ENCODE measurements at regions not wholly inside any gene's neighbourhood (a gene's known extent, or its start where the extent isn't known, plus 50 kb on each side); places are given as distances from the start of the nearest gene placed in this dataset.

GRCh38 chr11:119991669-119992068 is 146.2 kb downstream of the TRIM29 start:
- Histone ChIP-seq H3K9me3 (no peaks in the 10 kb centered on the region), H3K4me3 (no peak overlapping the region), H3K27ac (no peak overlapping the region), H3K4me1 (no peaks in the 10 kb centered on the region), H3K27me3 (no peaks in the 10 kb centered on the region), H3K36me3 (no peaks in the 10 kb centered on the region)
- intact Hi-C loops (cut with DNase I) = no loop called here
- WGBS, 2 donors = 77 to 81% methylated on average over 3 of the region's 3 CpGs
- DNase-seq = no peak
- TF ChIP-seq EP300 (IDR thresholded peaks at IDR 0.05) (no peak), CTCF (IDR thresholded peaks at IDR 0.05) (no peak), POLR2AphosphoS5 (IDR thresholded peaks at IDR 0.05) (no peak), POLR2A (IDR thresholded peaks at IDR 0.05) (no peak)

DNA sequence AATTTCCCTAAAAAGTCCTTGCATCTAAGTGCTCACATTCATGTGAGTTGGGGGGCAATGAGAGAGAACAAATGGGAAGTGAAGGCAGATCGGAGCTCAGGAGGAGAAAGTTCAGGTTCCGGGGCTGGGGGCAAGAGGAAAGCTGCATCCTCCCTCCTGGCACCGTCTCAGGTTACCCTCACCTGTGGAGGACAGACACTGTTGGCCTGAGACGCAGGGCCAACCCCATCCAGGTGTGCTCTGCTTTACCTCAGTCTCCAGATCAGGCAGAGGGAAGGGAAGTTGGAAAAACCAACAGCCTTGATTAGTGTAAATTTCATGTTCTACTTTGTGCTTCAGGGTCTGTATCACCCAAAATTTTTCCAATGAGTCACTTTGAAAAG is 146.9 kb downstream of the TRIM29 start:
- DNase-seq = no peak
- 92 to 94% methylated on average over 4 of the region's 4 CpGs for WGBS, 2 donors
- TF ChIP-seq CTCF (IDR thresholded peaks at IDR 0.05) (no peak), EP300 (IDR thresholded peaks at IDR 0.05) (no peak), POLR2AphosphoS5 (IDR thresholded peaks at IDR 0.05) (no peak), POLR2A (IDR thresholded peaks at IDR 0.05) (no peak)
- H3K9me3 ChIP-seq = no peaks in the 10 kb centered on the region
- no peaks in the 10 kb centered on the region for H3K36me3 ChIP-seq
- H3K27ac ChIP-seq = no peak overlapping the region
- no peaks in the 10 kb centered on the region for H3K4me1 ChIP-seq
- intact Hi-C loops (cut with DNase I) = no loop called here
- H3K27me3 ChIP-seq = no peaks in the 10 kb centered on the region
- no peak overlapping the region for H3K4me3 ChIP-seq

DNA sequence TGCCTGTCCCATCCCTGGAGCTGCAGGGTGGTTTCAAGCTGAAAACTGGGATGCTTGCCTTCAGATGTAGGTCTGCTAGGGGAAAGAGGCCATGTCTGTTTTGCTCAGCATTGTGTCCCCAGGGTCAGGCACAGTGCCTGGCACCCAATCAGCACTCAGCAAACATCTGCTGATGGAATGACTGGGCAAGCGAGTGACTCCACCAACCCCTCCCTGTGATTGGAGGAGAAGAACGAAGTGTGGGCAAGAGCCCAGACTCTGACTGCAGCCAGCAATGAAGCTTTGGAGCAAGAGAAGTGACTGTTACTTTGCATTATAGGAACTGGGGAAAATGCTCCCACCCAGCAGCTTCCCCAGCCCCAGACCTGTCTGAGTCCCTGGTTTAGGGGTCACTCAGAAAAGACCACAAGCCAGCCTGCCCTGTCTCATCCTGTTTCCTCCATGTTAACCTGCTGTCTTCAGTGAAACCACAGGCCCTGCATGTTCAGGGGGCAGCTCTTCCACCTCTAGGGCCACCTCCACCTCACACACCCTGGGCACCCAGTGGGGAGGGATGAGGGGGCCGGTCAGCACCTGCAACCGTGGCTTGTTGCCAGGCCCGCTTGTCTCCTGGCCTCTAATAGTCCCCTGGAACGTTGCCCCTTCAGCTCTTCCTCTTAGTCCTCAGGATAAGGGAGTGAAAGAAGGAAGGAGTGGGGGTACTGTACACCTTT is 147.4 kb downstream of the TRIM29 start:
- Histone ChIP-seq H3K4me3 (no peak overlapping the region), H3K27ac (no peak overlapping the region), H3K4me1 (no peaks in the 10 kb centered on the region), H3K36me3 (no peaks in the 10 kb centered on the region), H3K9me3 (no peaks in the 10 kb centered on the region), H3K27me3 (no peaks in the 10 kb centered on the region)
- TF ChIP-seq POLR2AphosphoS5 (IDR thresholded peaks at IDR 0.05) (no peak), POLR2A (IDR thresholded peaks at IDR 0.05) (no peak), CTCF (IDR thresholded peaks at IDR 0.05) (no peak), EP300 (IDR thresholded peaks at IDR 0.05) (no peak)
- 50 to 62% methylated on average over 6 of the region's 6 CpGs for WGBS, 2 donors
- intact Hi-C loops (cut with DNase I) = no loop called here
- DNase-seq = no peak

- Histone ChIP-seq H3K36me3 (no peaks in the 10 kb centered on the region), H3K27ac (no peak overlapping the region), H3K4me1 (no peaks in the 10 kb centered on the region), H3K9me3 (no peaks in the 10 kb centered on the region), H3K4me3 (no peak overlapping the region), H3K27me3 (no peaks in the 10 kb centered on the region)
- intact Hi-C loops (cut with DNase I) = no loop called here
- TF ChIP-seq EP300 (IDR thresholded peaks at IDR 0.05) (no peak), POLR2AphosphoS5 (IDR thresholded peaks at IDR 0.05) (no peak), CTCF (IDR thresholded peaks at IDR 0.05) (no peak), POLR2A (IDR thresholded peaks at IDR 0.05) (no peak)
- DNase-seq = no peak
- WGBS, 2 donors = 74 to 85% methylated on average over 16 of the region's 16 CpGs
Measured at GRCh38 chr11:119989159-119989821, 148.6 kb downstream of the TRIM29 start.
